H1 (cell line): ENCODE measurements at regions not wholly inside any gene's neighbourhood (a gene's known extent, or its start where the extent isn't known, plus 50 kb on each side); places are given as distances from the start of the nearest gene placed in this dataset.

Experiments used
- BRCA1 ChIP-seq: IDR thresholded peaks from 2 replicates; pipeline ENCODE4 v1.6.1; 2012; ENCODE audit warnings: low read depth, low read length, improper control_type of control experiment
- CHD7 ChIP-seq: fragments of 300-600 bp; sonication (generic); IDR thresholded peaks from 2 replicates; pipeline ENCODE4 v1.7.1; 2012; ENCODE audit warnings: low read length, moderate library complexity, mild to moderate bottlenecking, inconsistent platforms; ENCODE audit not compliant: insufficient replicate concordance
- GABPA ChIP-seq: IDR thresholded peaks from 2 replicates; pipeline ENCODE4 v1.6.1; 2011; ENCODE audit warnings: mild to moderate bottlenecking, low read length, moderate library complexity, borderline replicate concordance; ENCODE audit not compliant: insufficient read depth
- POU5F1 ChIP-seq: IDR thresholded peaks from 2 replicates; pipeline ENCODE4 v1.6.1; 2011; ENCODE audit warnings: low read depth, mild to moderate bottlenecking, low read length, moderate library complexity
- RXRA ChIP-seq: IDR thresholded peaks from 2 replicates; pipeline ENCODE4 v1.6.1; 2011; ENCODE audit warnings: low read depth, mild to moderate bottlenecking, low read length, moderate library complexity; ENCODE audit not compliant: insufficient read depth
- TF ChIP-seq, protein P1 (sequence below): IDR thresholded peaks from 2 replicates; pipeline ENCODE4 v1.6.1; 2012; ENCODE audit warnings: inconsistent platforms

GRCh38 chr6:78489874-78490273, 377.5 kb upstream of the IRAK1BP1 start (continued):
- TF ChIP-seq CHD7 (no peak), RXRA (no peak), POU5F1 (no peak), GABPA (no peak), BRCA1 (no peak)
- TF ChIP-seq, protein P1, sequence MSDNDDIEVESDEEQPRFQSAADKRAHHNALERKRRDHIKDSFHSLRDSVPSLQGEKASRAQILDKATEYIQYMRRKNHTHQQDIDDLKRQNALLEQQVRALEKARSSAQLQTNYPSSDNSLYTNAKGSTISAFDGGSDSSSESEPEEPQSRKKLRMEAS: no peak
- TF ChIP-seq, all 59 proteins: peak for 0
